ENCODE measurements at regions not wholly inside any gene's neighbourhood (a gene's known extent, or its start where the extent isn't known, plus 50 kb on each side); places are given as distances from the start of the nearest gene placed in this dataset.

- Histone ChIP-seq H3K4me3 (no peak overlapping the region), H3K4me1 (ENCODE audit: control insufficient read depth in 5 of 5, insufficient read depth in 5 of 5, low read length in 5 of 5) (peaks cover 0 to 20% (median 4%) of the 10 kb centered on the region in 5 donors), H3K36me3 (ENCODE audit: control insufficient read depth in 4 of 4, insufficient read depth in 4 of 4, low read length in 4 of 4) (no peaks in the 10 kb centered on the region), H3K9ac (ENCODE audit: insufficient read depth in 1 of 2, low read length in 2 of 2) (no peak overlapping the region), H3K27me3 (ENCODE audit: control insufficient read depth in 3 of 3, insufficient read depth in 3 of 3, low read length in 2 of 3) (no peaks in the 10 kb centered on the region), H3K27ac (ENCODE audit: low read depth in 1 of 2, low read length in 1 of 2) (no peak overlapping the region), H3K9me3 (ENCODE audit: control insufficient read depth in 4 of 4, insufficient read depth in 3 of 4, low read length in 3 of 4) (no peaks in the 10 kb centered on the region)
- ATAC-seq (ENCODE audit: insufficient read depth, low FRiP score), result no peak
- DNase-seq, result no peak
- WGBS, 2 donors, result 63 to 71% methylated on average over 2 of the region's 2 CpGs
- no peak for TF ChIP-seq CTCF (IDR thresholded peaks at IDR 0.05; ENCODE audit: control extremely low read depth, extremely low read depth)
Measured at GRCh38 chr13:50596776-50597203, 246.7 kb downstream of the DLEU7 start.

- Histone ChIP-seq H3K27ac (ENCODE audit: low read depth in 1 of 2, low read length in 1 of 2) (peak overlapping the region in 1 of 2 donors; percentile 26), H3K9me3 (ENCODE audit: control insufficient read depth in 4 of 4, insufficient read depth in 3 of 4, low read length in 3 of 4) (no peaks in the 10 kb centered on the region), H3K4me3 (no peak overlapping the region), H3K4me1 (ENCODE audit: control insufficient read depth in 5 of 5, insufficient read depth in 5 of 5, low read length in 5 of 5) (peaks cover 0 to 20% (median 4%) of the 10 kb centered on the region in 5 donors), H3K27me3 (ENCODE audit: control insufficient read depth in 3 of 3, insufficient read depth in 3 of 3, low read length in 2 of 3) (no peaks in the 10 kb centered on the region), H3K9ac (ENCODE audit: insufficient read depth in 1 of 2, low read length in 2 of 2) (no peak overlapping the region), H3K36me3 (ENCODE audit: control insufficient read depth in 4 of 4, insufficient read depth in 4 of 4, low read length in 4 of 4) (no peaks in the 10 kb centered on the region)
- 60 to 84% methylated on average over 3 of the region's 3 CpGs for WGBS, 2 donors
- no peak for ATAC-seq (ENCODE audit: insufficient read depth, low FRiP score)
- no peak for DNase-seq
- no peak for TF ChIP-seq CTCF (IDR thresholded peaks at IDR 0.05; ENCODE audit: control extremely low read depth, extremely low read depth)
Measured at GRCh38 chr13:50598338-50598737, 245.2 kb downstream of the DLEU7 start.

GRCh38 chr13:50599046-50599445, 244.4 kb downstream of the DLEU7 start:
- peaks cover 0 to 20% (median 4%) of the 10 kb centered on the region in 5 donors for H3K4me1 ChIP-seq (ENCODE audit: control insufficient read depth in 5 of 5, insufficient read depth in 5 of 5, low read length in 5 of 5)
- WGBS, 2 donors, result 63 to 76% methylated on average over 5 of the region's 5 CpGs
- no peak overlapping the region for H3K4me3 ChIP-seq
- DNase-seq (no peak), ATAC-seq (ENCODE audit: insufficient read depth, low FRiP score) (no peak)
- H3K9me3 ChIP-seq (ENCODE audit: control insufficient read depth in 4 of 4, insufficient read depth in 3 of 4, low read length in 3 of 4), result no peaks in the 10 kb centered on the region
- H3K9ac ChIP-seq (ENCODE audit: insufficient read depth in 1 of 2, low read length in 2 of 2), result no peak overlapping the region
- no peak for TF ChIP-seq CTCF (IDR thresholded peaks at IDR 0.05; ENCODE audit: control extremely low read depth, extremely low read depth)
- H3K27me3 ChIP-seq (ENCODE audit: control insufficient read depth in 3 of 3, insufficient read depth in 3 of 3, low read length in 2 of 3), result no peaks in the 10 kb centered on the region
- no peaks in the 10 kb centered on the region for H3K36me3 ChIP-seq (ENCODE audit: control insufficient read depth in 4 of 4, insufficient read depth in 4 of 4, low read length in 4 of 4)
- H3K27ac ChIP-seq (ENCODE audit: low read depth in 1 of 2, low read length in 1 of 2), result no peak overlapping the region

GRCh38 chr13:50599927-50600326, 243.6 kb downstream of the DLEU7 start:
- Histone ChIP-seq H3K4me1 (ENCODE audit: control insufficient read depth in 5 of 5, insufficient read depth in 5 of 5, low read length in 5 of 5) (peaks cover 0 to 14% (median 4%) of the 10 kb centered on the region in 5 donors), H3K9me3 (ENCODE audit: control insufficient read depth in 4 of 4, insufficient read depth in 3 of 4, low read length in 3 of 4) (no peaks in the 10 kb centered on the region), H3K9ac (ENCODE audit: insufficient read depth in 1 of 2, low read length in 2 of 2) (no peak overlapping the region), H3K27me3 (ENCODE audit: control insufficient read depth in 3 of 3, insufficient read depth in 3 of 3, low read length in 2 of 3) (no peaks in the 10 kb centered on the region), H3K36me3 (ENCODE audit: control insufficient read depth in 4 of 4, insufficient read depth in 4 of 4, low read length in 4 of 4) (no peaks in the 10 kb centered on the region), H3K27ac (ENCODE audit: low read depth in 1 of 2, low read length in 1 of 2) (no peak overlapping the region), H3K4me3 (no peak overlapping the region)
- no peak for TF ChIP-seq CTCF (IDR thresholded peaks at IDR 0.05; ENCODE audit: control extremely low read depth, extremely low read depth)
- WGBS, 2 donors, result 59 to 70% methylated on average over 2 of the region's 2 CpGs
- no peak for ATAC-seq (ENCODE audit: insufficient read depth, low FRiP score)
- DNase-seq, result no peak

Data from lung (tissue), 11 donors.